SK-N-SH (cell line): ENCODE measurements at regions not wholly inside any gene's neighbourhood (a gene's known extent, or its start where the extent isn't known, plus 50 kb on each side); places are given as distances from the start of the nearest gene placed in this dataset.

Experiments
- CHD2 ChIP-seq: fragments of 150-350 bp; IDR thresholded peaks from 2 replicates; pipeline ENCODE4 v1.6.1; 2018; ENCODE audit warnings: low read length; ENCODE audit not compliant: partially characterized antibody
- CTCF ChIP-seq: fragments of 200-600 bp; sonication (generic); IDR thresholded peaks from 2 replicates; pipeline ENCODE4 v1.6.1; 2017; ENCODE audit warnings: antibody characterized with exemption, mild to moderate bottlenecking, moderate library complexity
- EZH2phosphoT487 ChIP-seq: fragments of 200-600 bp; sonication (generic); IDR thresholded peaks from 2 replicates; pipeline ENCODE4 v1.6.1; 2017; ENCODE audit warnings: low read depth, mixed run types, mild to moderate bottlenecking, antibody characterized with exemption, moderate library complexity, borderline replicate concordance
- FOXM1 ChIP-seq: IDR thresholded peaks from 2 replicates; pipeline ENCODE4 v1.4.0; 2012; ENCODE audit warnings: low read depth, mild to moderate bottlenecking
- NFIC ChIP-seq: IDR thresholded peaks from 2 replicates; pipeline ENCODE4 v1.4.0; 2012; ENCODE audit warnings: borderline replicate concordance
- POLR2AphosphoS5 ChIP-seq: IDR thresholded peaks from 2 replicates; pipeline ENCODE4 v1.6.1; 2012; ENCODE audit warnings: low read depth, low read length
- RCOR1 ChIP-seq: fragments of 150-350 bp; IDR thresholded peaks from 2 replicates; pipeline ENCODE4 v1.6.1; 2017; ENCODE audit warnings: antibody characterized with exemption, low read length
- SMC3 ChIP-seq: IDR thresholded peaks from 2 replicates; pipeline ENCODE4 v1.6.1; 2012; ENCODE audit warnings: low read depth, low read length, improper control_type of control experiment
- TAF1 ChIP-seq: IDR thresholded peaks from 2 replicates; pipeline ENCODE4 v1.6.1; 2012; ENCODE audit warnings: low read depth, mild to moderate bottlenecking, low read length, moderate library complexity, borderline replicate concordance
- YY1 ChIP-seq: IDR thresholded peaks from 2 replicates; pipeline ENCODE4 v1.4.0; 2012; ENCODE audit warnings: low read depth, mild to moderate bottlenecking
- TF ChIP-seq, protein P1 (sequence below): IDR thresholded peaks from 2 replicates; pipeline ENCODE4 v1.4.0; 2012; ENCODE audit warnings: low read depth

- no peak for TF ChIP-seq SMC3
- TF ChIP-seq CTCF = no peak
- no peak for TF ChIP-seq FOXM1
- TF ChIP-seq RCOR1 = no peak
- TF ChIP-seq EZH2phosphoT487 = no peak
- no peak for TF ChIP-seq CHD2
- no peak for TF ChIP-seq NFIC
- TF ChIP-seq TAF1 = no peak
- TF ChIP-seq, protein P1, sequence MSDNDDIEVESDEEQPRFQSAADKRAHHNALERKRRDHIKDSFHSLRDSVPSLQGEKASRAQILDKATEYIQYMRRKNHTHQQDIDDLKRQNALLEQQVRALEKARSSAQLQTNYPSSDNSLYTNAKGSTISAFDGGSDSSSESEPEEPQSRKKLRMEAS = no peak
- TF ChIP-seq YY1 = no peak
- no peak for TF ChIP-seq POLR2AphosphoS5
Measured at GRCh38 chr13:105089858-105090643, 1445.4 kb downstream of the EFNB2 start.
